Neural cell (in vitro differentiated cells): ENCODE measurements at regions not wholly inside any gene's neighbourhood (a gene's known extent, or its start where the extent isn't known, plus 50 kb on each side); places are given as distances from the start of the nearest gene placed in this dataset.

Experiments
- H2AFZ ChIP-seq: fragments of 200-600, 300-800 bp; sonication (generic), shearing (Covaris generic); 2 replicates; pipeline ENCODE4 v1.6.0; 2014; ENCODE audit warnings: low read depth, mild to moderate bottlenecking, antibody characterized with exemption, low read length, moderate library complexity
- H3F3A ChIP-seq: fragments of 200-600 bp; shearing (Covaris generic); 2 replicates; pipeline ENCODE4 v1.6.1; 2016; ENCODE audit warnings: mild to moderate bottlenecking, moderate library complexity, mixed read lengths, antibody characterized with exemption, low read length; ENCODE audit not compliant: insufficient read depth, poor library complexity, severe bottlenecking
- H3K27ac ChIP-seq: fragments of 200-600, 300-800 bp; sonication (generic), shearing (Covaris generic); 2 replicates; pipeline ENCODE4 v1.5.1; 2014; ENCODE audit warnings: mild to moderate bottlenecking, low read length, moderate library complexity
- H3K27me3 ChIP-seq: fragments of 300-800, 200-600 bp; sonication (generic), shearing (Covaris generic); 2 replicates; pipeline ENCODE4 v1.6.0; 2014; ENCODE audit warnings: mild to moderate bottlenecking, low read depth, low read length, moderate library complexity; ENCODE audit not compliant: insufficient read depth
- H3K36me3 ChIP-seq: fragments of 300-800, 200-600 bp; sonication (generic), shearing (Covaris generic); 2 replicates; pipeline ENCODE4 v1.5.1; 2014; ENCODE audit warnings: mild to moderate bottlenecking, antibody characterized with exemption, low read length, moderate library complexity; ENCODE audit not compliant: insufficient read depth
- H3K4me2 ChIP-seq: fragments of 300-800, 200-600 bp; sonication (generic), shearing (Covaris generic); 2 replicates; pipeline ENCODE4 v1.6.0; 2014; ENCODE audit warnings: mild to moderate bottlenecking, low read length
- H3K4me3 ChIP-seq: fragments of 300-800, 200-600 bp; sonication (generic), shearing (Covaris generic); 2 replicates; pipeline ENCODE4 v1.5.1; 2014; ENCODE audit warnings: mild to moderate bottlenecking, low read length, moderate library complexity
- H3K79me2 ChIP-seq: fragments of 200-600 bp; shearing (Covaris generic); replicated peaks from 2 replicates; pipeline ENCODE4 v1.6.0; 2014; ENCODE audit warnings: mild to moderate bottlenecking, low read length, moderate library complexity; ENCODE audit not compliant: insufficient read depth
- H3K9ac ChIP-seq: fragments of 300-800, 200-600 bp; sonication (generic), shearing (Covaris generic); 2 replicates; pipeline ENCODE4 v1.6.1; 2016; ENCODE audit warnings: mild to moderate bottlenecking, low read length, mixed read lengths
- H3K9me2 ChIP-seq: fragments of 200-600 bp; shearing (Covaris generic); 2 replicates; pipeline ENCODE4 v1.6.1; 2016; ENCODE audit warnings: mild to moderate bottlenecking, low read length, mixed read lengths; ENCODE audit not compliant: insufficient read depth
- H3K9me3 ChIP-seq: fragments of 200-600, 300-800 bp; sonication (generic), shearing (Covaris generic); 2 replicates; pipeline ENCODE4 v1.6.1; 2016; ENCODE audit warnings: mild to moderate bottlenecking, mixed run types, low read length, moderate library complexity, mixed read lengths
- H4K20me1 ChIP-seq: fragments of 200-600 bp; shearing (Covaris generic); 2 replicates; pipeline ENCODE4 v1.6.1; 2016; ENCODE audit warnings: mild to moderate bottlenecking, mixed run types; ENCODE audit not compliant: insufficient read depth
- EP300 ChIP-seq: fragments of 450-650 bp; conservative IDR thresholded peaks from 2 replicates; pipeline ENCODE4 v1.6.1; 2014; ENCODE audit warnings: antibody characterized with exemption, mild to moderate bottlenecking, moderate library complexity; ENCODE audit not compliant: poor library complexity, severe bottlenecking
- EZH2 ChIP-seq: fragments of 200-600, 300-800 bp; shearing (Covaris generic), sonication (generic); IDR thresholded peaks from 2 replicates; pipeline ENCODE4 v1.6.1; 2014; ENCODE audit warnings: antibody characterized with exemption, low read length, borderline replicate concordance, mild to moderate bottlenecking; ENCODE audit not compliant: insufficient read depth, poor library complexity, severe bottlenecking
- MXI1 ChIP-seq: fragments of 450-650 bp; conservative IDR thresholded peaks from 2 replicates; pipeline ENCODE4 v1.6.1; 2014; ENCODE audit warnings: antibody characterized with exemption, mild to moderate bottlenecking; ENCODE audit not compliant: poor library complexity, severe bottlenecking
- POLR2AphosphoS5 ChIP-seq: IDR thresholded peaks from 2 replicates; pipeline ENCODE4 v1.6.1; 2012
- RAD21 ChIP-seq: fragments of 450-650 bp; conservative IDR thresholded peaks from 2 replicates; pipeline ENCODE4 v1.6.1; 2014; ENCODE audit warnings: antibody characterized with exemption, mild to moderate bottlenecking, moderate library complexity
- SMC3 ChIP-seq: fragments of 450-650 bp; conservative IDR thresholded peaks from 2 replicates; pipeline ENCODE4 v1.6.1; 2014; ENCODE audit warnings: antibody characterized with exemption, mild to moderate bottlenecking, moderate library complexity; ENCODE audit not compliant: poor library complexity
- TAF1 ChIP-seq: IDR thresholded peaks from 2 replicates; pipeline ENCODE4 v1.6.1; 2012; ENCODE audit warnings: low read depth
- TF ChIP-seq, protein P1 (sequence below): IDR thresholded peaks from 2 replicates; pipeline ENCODE4 v1.6.1; 2012; ENCODE audit warnings: borderline replicate concordance
- TF ChIP-seq, protein P2 (sequence below): fragments of 450-650 bp; IDR thresholded peaks from 2 replicates; pipeline ENCODE4 v1.5.1; 2014; ENCODE audit warnings: antibody characterized with exemption, mild to moderate bottlenecking, moderate library complexity; ENCODE audit not compliant: poor library complexity, severe bottlenecking

DNA sequence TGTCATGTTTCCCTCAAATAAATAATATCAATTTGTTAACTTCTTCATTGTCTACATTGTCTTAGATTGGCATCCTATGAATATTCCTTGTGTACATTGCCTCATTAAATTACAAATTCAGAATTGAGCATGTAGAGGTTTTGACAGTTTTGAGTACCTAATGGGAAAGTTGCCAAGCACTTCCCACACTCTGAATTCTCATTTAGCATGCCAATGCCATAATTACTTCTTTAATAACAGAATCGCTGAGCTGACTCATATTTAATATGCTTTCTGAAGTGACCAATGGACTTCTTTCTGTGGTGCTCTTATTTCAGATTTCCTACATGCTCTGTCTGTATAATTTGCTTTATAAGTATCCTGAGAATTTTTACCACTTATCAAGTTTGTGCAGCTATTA is 114.4 kb upstream of the NOL4 start:
- Histone ChIP-seq H3K79me2 (no peaks in the 10 kb centered on the region), H2AFZ (no peak overlapping the region), H3K9me3 (no peaks in the 10 kb centered on the region), H3K4me2 (no peak overlapping the region), H3K9me2 (no peaks in the 10 kb centered on the region), H3K4me3 (no peak overlapping the region), H3K9ac (no peak overlapping the region), H4K20me1 (no peaks in the 10 kb centered on the region), H3K36me3 (no peaks in the 10 kb centered on the region), H3F3A (no peaks in the 10 kb centered on the region), H3K27ac (no peak overlapping the region), H3K27me3 (no peaks in the 10 kb centered on the region)
- TF ChIP-seq POLR2AphosphoS5 (no peak), EP300 (no peak), EZH2 (no peak), SMC3 (no peak), MXI1 (no peak)
- TF ChIP-seq, protein P1, sequence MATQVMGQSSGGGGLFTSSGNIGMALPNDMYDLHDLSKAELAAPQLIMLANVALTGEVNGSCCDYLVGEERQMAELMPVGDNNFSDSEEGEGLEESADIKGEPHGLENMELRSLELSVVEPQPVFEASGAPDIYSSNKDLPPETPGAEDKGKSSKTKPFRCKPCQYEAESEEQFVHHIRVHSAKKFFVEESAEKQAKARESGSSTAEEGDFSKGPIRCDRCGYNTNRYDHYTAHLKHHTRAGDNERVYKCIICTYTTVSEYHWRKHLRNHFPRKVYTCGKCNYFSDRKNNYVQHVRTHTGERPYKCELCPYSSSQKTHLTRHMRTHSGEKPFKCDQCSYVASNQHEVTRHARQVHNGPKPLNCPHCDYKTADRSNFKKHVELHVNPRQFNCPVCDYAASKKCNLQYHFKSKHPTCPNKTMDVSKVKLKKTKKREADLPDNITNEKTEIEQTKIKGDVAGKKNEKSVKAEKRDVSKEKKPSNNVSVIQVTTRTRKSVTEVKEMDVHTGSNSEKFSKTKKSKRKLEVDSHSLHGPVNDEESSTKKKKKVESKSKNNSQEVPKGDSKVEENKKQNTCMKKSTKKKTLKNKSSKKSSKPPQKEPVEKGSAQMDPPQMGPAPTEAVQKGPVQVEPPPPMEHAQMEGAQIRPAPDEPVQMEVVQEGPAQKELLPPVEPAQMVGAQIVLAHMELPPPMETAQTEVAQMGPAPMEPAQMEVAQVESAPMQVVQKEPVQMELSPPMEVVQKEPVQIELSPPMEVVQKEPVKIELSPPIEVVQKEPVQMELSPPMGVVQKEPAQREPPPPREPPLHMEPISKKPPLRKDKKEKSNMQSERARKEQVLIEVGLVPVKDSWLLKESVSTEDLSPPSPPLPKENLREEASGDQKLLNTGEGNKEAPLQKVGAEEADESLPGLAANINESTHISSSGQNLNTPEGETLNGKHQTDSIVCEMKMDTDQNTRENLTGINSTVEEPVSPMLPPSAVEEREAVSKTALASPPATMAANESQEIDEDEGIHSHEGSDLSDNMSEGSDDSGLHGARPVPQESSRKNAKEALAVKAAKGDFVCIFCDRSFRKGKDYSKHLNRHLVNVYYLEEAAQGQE = no peak

DNA sequence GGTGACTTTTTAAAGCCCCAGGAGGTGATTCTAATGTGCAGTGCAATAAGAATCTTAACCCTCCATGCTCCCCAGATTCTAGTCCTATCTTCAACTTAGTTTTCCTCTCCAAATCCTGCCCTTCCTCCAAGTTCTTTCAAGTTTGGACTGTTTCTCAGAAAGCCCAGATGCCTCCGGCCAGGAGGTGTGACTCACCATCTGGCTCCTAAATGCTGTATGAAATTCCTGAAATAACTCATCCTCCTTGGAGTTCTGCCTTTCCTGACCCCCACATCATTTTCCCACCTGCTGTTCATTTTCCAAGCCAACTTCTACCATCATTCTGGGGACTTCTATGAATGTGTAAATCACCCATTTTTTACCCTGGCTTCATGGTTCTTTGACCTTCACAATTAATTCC is 118.2 kb upstream of the NOL4 start:
- Histone ChIP-seq H3K9ac (no peak overlapping the region), H3K79me2 (no peaks in the 10 kb centered on the region), H3K27ac (no peak overlapping the region), H3K27me3 (no peaks in the 10 kb centered on the region), H2AFZ (no peak overlapping the region), H4K20me1 (no peaks in the 10 kb centered on the region), H3K4me2 (no peak overlapping the region), H3K4me3 (no peak overlapping the region), H3F3A (no peaks in the 10 kb centered on the region), H3K36me3 (no peaks in the 10 kb centered on the region), H3K9me2 (no peaks in the 10 kb centered on the region), H3K9me3 (no peaks in the 10 kb centered on the region)
- TF ChIP-seq RAD21 = no peak
- TF ChIP-seq TAF1 = no peak
- no peak for TF ChIP-seq EP300
- no peak for TF ChIP-seq SMC3
- TF ChIP-seq, protein P2, sequence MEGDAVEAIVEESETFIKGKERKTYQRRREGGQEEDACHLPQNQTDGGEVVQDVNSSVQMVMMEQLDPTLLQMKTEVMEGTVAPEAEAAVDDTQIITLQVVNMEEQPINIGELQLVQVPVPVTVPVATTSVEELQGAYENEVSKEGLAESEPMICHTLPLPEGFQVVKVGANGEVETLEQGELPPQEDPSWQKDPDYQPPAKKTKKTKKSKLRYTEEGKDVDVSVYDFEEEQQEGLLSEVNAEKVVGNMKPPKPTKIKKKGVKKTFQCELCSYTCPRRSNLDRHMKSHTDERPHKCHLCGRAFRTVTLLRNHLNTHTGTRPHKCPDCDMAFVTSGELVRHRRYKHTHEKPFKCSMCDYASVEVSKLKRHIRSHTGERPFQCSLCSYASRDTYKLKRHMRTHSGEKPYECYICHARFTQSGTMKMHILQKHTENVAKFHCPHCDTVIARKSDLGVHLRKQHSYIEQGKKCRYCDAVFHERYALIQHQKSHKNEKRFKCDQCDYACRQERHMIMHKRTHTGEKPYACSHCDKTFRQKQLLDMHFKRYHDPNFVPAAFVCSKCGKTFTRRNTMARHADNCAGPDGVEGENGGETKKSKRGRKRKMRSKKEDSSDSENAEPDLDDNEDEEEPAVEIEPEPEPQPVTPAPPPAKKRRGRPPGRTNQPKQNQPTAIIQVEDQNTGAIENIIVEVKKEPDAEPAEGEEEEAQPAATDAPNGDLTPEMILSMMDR = no peak
- no peak for TF ChIP-seq EZH2
- no peak for TF ChIP-seq MXI1
- TF ChIP-seq POLR2AphosphoS5 = no peak
- TF ChIP-seq, protein P1 = no peak
